ENCODE measurements at regions not wholly inside any gene's neighbourhood (a gene's known extent, or its start where the extent isn't known, plus 50 kb on each side); places are given as distances from the start of the nearest gene placed in this dataset.

GRCh38 chr3:107911337-107912000 is 179.4 kb downstream of the CD47 start:
- no peak for TF ChIP-seq CTCF (IDR thresholded peaks at IDR 0.05)
- TF ChIP-seq POLR2A (IDR thresholded peaks at IDR 0.05): no peak
